Mesothelial cell of epicardium (in vitro differentiated cells): ENCODE measurements at regions not wholly inside any gene's neighbourhood (a gene's known extent, or its start where the extent isn't known, plus 50 kb on each side); places are given as distances from the start of the nearest gene placed in this dataset.

Experiments
- DNase-seq, 2 experiments: peaks; one replicate each; pipeline ENCODE4 v3.0.0; 2021; ENCODE audit warnings: low spot score in 2 of 2; ENCODE audit not compliant: unreplicated experiment in 2 of 2
- H3K27ac Mint-ChIP-seq: 2 replicates; pipeline ENCODE4 v1.8.0; 2021; ENCODE audit warnings: mixed read lengths
- H3K27me3 Mint-ChIP-seq: 2 replicates; pipeline ENCODE4 v1.8.0; 2021; ENCODE audit warnings: low read depth, mixed read lengths
- H3K36me3 Mint-ChIP-seq: 2 replicates; pipeline ENCODE4 v1.8.0; 2021; ENCODE audit warnings: mixed read lengths
- H3K4me1 Mint-ChIP-seq: 2 replicates; pipeline ENCODE4 v1.8.0; 2021; ENCODE audit warnings: mixed read lengths
- H3K4me3 Mint-ChIP-seq: 2 replicates; pipeline ENCODE4 v1.8.0; 2021; ENCODE audit warnings: mild to moderate bottlenecking, moderate library complexity, mixed read lengths
- H3K9me3 Mint-ChIP-seq: 2 replicates; pipeline ENCODE4 v1.8.0; 2021; ENCODE audit warnings: mixed read lengths
- CTCF ChIP-seq: fragments of 200-600 bp; sonication (generic); IDR thresholded peaks from one replicate; pipeline ENCODE4 v1.5.0; 2021; ENCODE audit warnings: antibody characterized with exemption; ENCODE audit not compliant: unreplicated experiment

DNA sequence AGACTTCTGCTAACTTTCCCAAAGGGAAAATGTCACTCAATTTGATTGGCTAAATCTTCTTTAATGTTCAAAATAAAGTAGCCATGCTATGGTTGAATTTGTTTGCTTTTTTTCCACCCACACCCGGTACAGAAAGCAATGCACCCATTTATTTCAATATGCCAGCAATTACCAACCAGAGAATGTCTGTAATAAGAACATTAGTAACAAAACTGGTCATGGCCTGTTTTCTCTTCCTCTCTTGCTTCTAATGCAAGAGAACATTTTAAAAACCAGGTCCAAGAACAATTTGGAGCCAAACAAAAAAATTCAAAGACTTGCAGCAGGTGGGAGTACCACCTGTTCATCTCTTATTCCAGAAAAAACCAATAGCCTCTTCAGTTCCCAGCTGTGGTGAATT, 1108.8 kb upstream of the PCDH20 start:
- no peak overlapping the region for H3K4me3 Mint-ChIP-seq
- no peaks in the 10 kb centered on the region for H3K9me3 Mint-ChIP-seq
- H3K4me1 Mint-ChIP-seq = no peaks in the 10 kb centered on the region
- H3K27ac Mint-ChIP-seq = no peak overlapping the region
- H3K27me3 Mint-ChIP-seq = no peaks in the 10 kb centered on the region
- no peak for TF ChIP-seq CTCF
- H3K36me3 Mint-ChIP-seq = no peaks in the 10 kb centered on the region
- no peak for DNase-seq

- no peaks in the 10 kb centered on the region for H3K36me3 Mint-ChIP-seq
- no peak overlapping the region for H3K4me3 Mint-ChIP-seq
- no peaks in the 10 kb centered on the region for H3K9me3 Mint-ChIP-seq
- TF ChIP-seq CTCF = no peak
- DNase-seq = no peak
- H3K4me1 Mint-ChIP-seq = no peaks in the 10 kb centered on the region
- no peak overlapping the region for H3K27ac Mint-ChIP-seq
- no peaks in the 10 kb centered on the region for H3K27me3 Mint-ChIP-seq
Measured at GRCh38 chr13:62524061-62524460, 1108.4 kb upstream of the PCDH20 start.

GRCh38 chr13:62512194-62513141, 1096.8 kb upstream of the PCDH20 start:
- Mint-ChIP-seq H3K27me3 (no peaks in the 10 kb centered on the region), H3K4me3 (no peak overlapping the region), H3K36me3 (no peaks in the 10 kb centered on the region), H3K9me3 (peaks cover 12% of the 10 kb centered on the region), H3K4me1 (peaks cover 4% of the 10 kb centered on the region), H3K27ac (no peak overlapping the region)
- no peak for DNase-seq
- peak; percentile 49 for TF ChIP-seq CTCF

DNA sequence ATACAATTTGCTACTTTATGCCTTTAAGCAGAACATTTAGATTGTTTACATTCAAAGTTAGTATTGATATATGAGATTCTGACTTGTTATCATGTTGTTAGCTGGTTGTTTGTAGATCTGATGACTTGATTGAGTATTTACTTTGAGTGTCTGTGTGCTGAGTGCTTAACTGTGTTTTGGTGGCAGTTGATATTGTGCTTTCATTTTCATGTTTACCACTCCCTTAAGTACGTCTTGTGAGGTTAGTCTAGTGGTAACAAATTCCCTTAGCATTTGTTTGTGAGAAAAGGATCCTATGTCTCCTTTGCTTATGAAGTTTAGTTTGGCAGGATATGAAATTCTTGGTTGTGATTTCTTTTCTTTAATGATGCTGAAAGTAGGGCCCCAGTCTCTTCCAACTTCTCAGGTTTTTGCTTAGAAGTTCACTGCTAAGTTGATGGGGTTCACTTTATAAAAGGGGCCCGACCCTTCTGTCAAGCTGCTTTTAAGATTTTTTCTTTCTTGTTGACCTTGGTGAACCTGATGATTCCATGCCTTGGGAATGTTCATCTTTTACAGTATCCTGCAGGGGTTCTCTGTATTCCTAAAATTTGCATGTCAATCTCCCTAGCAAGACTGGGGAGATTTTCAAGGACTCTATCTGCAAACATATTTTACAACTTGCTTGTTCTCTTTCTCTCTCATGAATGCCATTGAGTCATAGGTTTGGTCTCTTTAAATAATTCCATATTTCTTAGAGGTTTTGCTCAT, 1095.4 kb upstream of the PCDH20 start:
- peaks cover 12% of the 10 kb centered on the region for H3K9me3 Mint-ChIP-seq
- no peaks in the 10 kb centered on the region for H3K4me1 Mint-ChIP-seq
- TF ChIP-seq CTCF = no peak
- no peak overlapping the region for H3K27ac Mint-ChIP-seq
- no peak for DNase-seq
- H3K4me3 Mint-ChIP-seq = no peak overlapping the region
- no peaks in the 10 kb centered on the region for H3K27me3 Mint-ChIP-seq
- H3K36me3 Mint-ChIP-seq = no peaks in the 10 kb centered on the region

GRCh38 chr13:62502588-62502987, 1086.9 kb upstream of the PCDH20 start:
- no peak overlapping the region for H3K4me3 Mint-ChIP-seq
- no peak for DNase-seq
- H3K4me1 Mint-ChIP-seq = no peaks in the 10 kb centered on the region
- H3K27ac Mint-ChIP-seq = no peak overlapping the region
- TF ChIP-seq CTCF = no peak
- H3K27me3 Mint-ChIP-seq = no peaks in the 10 kb centered on the region
- peaks cover 3% of the 10 kb centered on the region for H3K9me3 Mint-ChIP-seq
- H3K36me3 Mint-ChIP-seq = no peaks in the 10 kb centered on the region
